Coronary artery (tissue), 2 donors: ENCODE measurements at regions not wholly inside any gene's neighbourhood (a gene's known extent, or its start where the extent isn't known, plus 50 kb on each side); places are given as distances from the start of the nearest gene placed in this dataset.
"Not testable (repeated sequence)": the region's sequence is repeated elsewhere in the genome, so short reads cannot be mapped to it uniquely, and the experiment has no call there.

Experiments used
- DNase-seq: peaks from one replicate; pipeline ENCODE4 v3.0.0-alpha.2; 2017; ENCODE audit warnings: low spot score
- H3K27ac ChIP-seq, 2 donors: fragments of 200-600 bp; sonication (generic); one replicate each; pipeline ENCODE4 v1.5.1; 2016 to 2019
- H3K4me3 ChIP-seq: fragments of 200-600 bp; sonication (generic); 2 replicates; pipeline ENCODE4 v1.5.1; 2016; ENCODE audit warnings: mild to moderate bottlenecking, moderate library complexity
- CTCF ChIP-seq: fragments of 200-600 bp; sonication (generic); IDR thresholded peaks from one replicate; pipeline ENCODE4 v1.5.1; 2019; ENCODE audit warnings: antibody characterized with exemption

- DNase-seq: no peak
- H3K27ac ChIP-seq: no peak overlapping the region
- no peak for TF ChIP-seq CTCF
- no peak overlapping the region for H3K4me3 ChIP-seq
Measured at GRCh38 chr7:69104023-69104422, 494.3 kb upstream of the AUTS2 start.

GRCh38 chr7:69105092-69105491 is 493.2 kb upstream of the AUTS2 start:
- H3K27ac ChIP-seq: no peak overlapping the region
- TF ChIP-seq CTCF: no peak
- no peak overlapping the region for H3K4me3 ChIP-seq
- no peak for DNase-seq

- no peak for DNase-seq
- H3K27ac ChIP-seq: no peak overlapping the region
- TF ChIP-seq CTCF: no peak
Measured at GRCh38 chr7:69105981-69106380, 492.3 kb upstream of the AUTS2 start.

GRCh38 chr7:69106449-69106848 is 491.8 kb upstream of the AUTS2 start:
- not testable (repeated sequence) for DNase-seq, H3K27ac ChIP-seq

More at GRCh38 chr7:69105981-69106380, 492.3 kb upstream of the AUTS2 start:
- H3K4me3 ChIP-seq: no peak overlapping the region

GRCh38 chr7:69106946-69107345 is 491.3 kb upstream of the AUTS2 start:
- not testable (repeated sequence) for DNase-seq

More at GRCh38 chr7:69106449-69106848, 491.8 kb upstream of the AUTS2 start:
- not testable (repeated sequence) for H3K4me3 ChIP-seq

GRCh38 chr7:69108097-69108496 is 490.2 kb upstream of the AUTS2 start:
- TF ChIP-seq CTCF: no peak
- H3K4me3 ChIP-seq: no peak overlapping the region
- H3K27ac ChIP-seq: no peak overlapping the region
- DNase-seq: no peak

More at GRCh38 chr7:69106946-69107345, 491.3 kb upstream of the AUTS2 start:
- not testable (repeated sequence) for H3K27ac ChIP-seq, H3K4me3 ChIP-seq

- Histone ChIP-seq H3K27ac (no peak overlapping the region), H3K4me3 (no peak overlapping the region)
- no peak for TF ChIP-seq CTCF
- DNase-seq: no peak
Measured at GRCh38 chr7:69109246-69109645, 489.0 kb upstream of the AUTS2 start.

- no peak for TF ChIP-seq CTCF
- no peak overlapping the region for H3K27ac ChIP-seq
- H3K4me3 ChIP-seq: no peak overlapping the region
- no peak for DNase-seq
Measured at GRCh38 chr7:69109879-69110278, 488.4 kb upstream of the AUTS2 start.
